ENCODE measurements at regions not wholly inside any gene's neighbourhood (a gene's known extent, or its start where the extent isn't known, plus 50 kb on each side); places are given as distances from the start of the nearest gene placed in this dataset.

- WGBS, 2 donors: 59% methylated on average over 3 of the region's 3 CpGs
- Histone ChIP-seq H3K27me3 (no peaks in the 10 kb centered on the region), H3K27ac (no peak overlapping the region), H3K4me3 (no peak overlapping the region), H3K4me1 (no peaks in the 10 kb centered on the region), H3K9me3 (no peaks in the 10 kb centered on the region), H3K36me3 (no peaks in the 10 kb centered on the region)
- intact Hi-C loops (cut with DNase I): no loop called here
- TF ChIP-seq CTCF (IDR thresholded peaks at IDR 0.05) (no peak), POLR2A (IDR thresholded peaks at IDR 0.05) (no peak)
- DNase-seq: no peak
Observed at GRCh38 chr13:87867426-87867825, 196.3 kb downstream of the SLITRK5 start.

- no peak for DNase-seq
- 67 to 72% methylated on average over 2 of the region's 2 CpGs for WGBS, 2 donors
- H3K9me3 ChIP-seq: no peaks in the 10 kb centered on the region
Observed at GRCh38 chr13:87868731-87869130, 197.6 kb downstream of the SLITRK5 start.

GRCh38 chr13:87872813-87873212 is 201.6 kb downstream of the SLITRK5 start:
- no peaks in the 10 kb centered on the region for H3K9me3 ChIP-seq
- H3K4me1 ChIP-seq: no peaks in the 10 kb centered on the region
- TF ChIP-seq CTCF (IDR thresholded peaks at IDR 0.05) (no peak), POLR2A (IDR thresholded peaks at IDR 0.05) (no peak)
- H3K27me3 ChIP-seq: no peaks in the 10 kb centered on the region
- WGBS, 2 donors: 62 to 63% methylated on average over 2 of the region's 2 CpGs
- no peak overlapping the region for H3K27ac ChIP-seq
- no peak for DNase-seq
- no peaks in the 10 kb centered on the region for H3K36me3 ChIP-seq
- no peak overlapping the region for H3K4me3 ChIP-seq
- intact Hi-C loops (cut with DNase I): no loop called here

More at GRCh38 chr13:87868731-87869130, 197.6 kb downstream of the SLITRK5 start:
- intact Hi-C loops (cut with DNase I): no loop called here
- no peak overlapping the region for H3K27ac ChIP-seq
- no peak overlapping the region for H3K4me3 ChIP-seq
- H3K36me3 ChIP-seq: no peaks in the 10 kb centered on the region
- TF ChIP-seq POLR2A (IDR thresholded peaks at IDR 0.05) (no peak), CTCF (IDR thresholded peaks at IDR 0.05) (no peak)
- no peaks in the 10 kb centered on the region for H3K4me1 ChIP-seq
- no peaks in the 10 kb centered on the region for H3K27me3 ChIP-seq

- Histone ChIP-seq H3K4me3 (no peak overlapping the region), H3K36me3 (no peaks in the 10 kb centered on the region), H3K4me1 (no peaks in the 10 kb centered on the region), H3K9me3 (no peaks in the 10 kb centered on the region), H3K27me3 (no peaks in the 10 kb centered on the region), H3K27ac (no peak overlapping the region)
- no peak for TF ChIP-seq POLR2A (IDR thresholded peaks at IDR 0.05)
- TF ChIP-seq CTCF (IDR thresholded peaks at IDR 0.05): no peak
- DNase-seq: no peak
- WGBS, 2 donors: 39 to 44% methylated on average over 2 of the region's 2 CpGs
- intact Hi-C loops (cut with DNase I): no loop called here
Observed at GRCh38 chr13:87877477-87877876, 206.3 kb downstream of the SLITRK5 start.

GRCh38 chr13:87878706-87879105 is 207.5 kb downstream of the SLITRK5 start:
- DNase-seq: no peak
- intact Hi-C loops (cut with DNase I): no loop called here
- H3K27me3 ChIP-seq: no peaks in the 10 kb centered on the region
- H3K4me1 ChIP-seq: no peaks in the 10 kb centered on the region
- no peak overlapping the region for H3K4me3 ChIP-seq
- TF ChIP-seq CTCF (IDR thresholded peaks at IDR 0.05): no peak
- no peak for TF ChIP-seq POLR2A (IDR thresholded peaks at IDR 0.05)
- no peaks in the 10 kb centered on the region for H3K9me3 ChIP-seq
- no peaks in the 10 kb centered on the region for H3K36me3 ChIP-seq
- H3K27ac ChIP-seq: no peak overlapping the region

All from esophagus squamous epithelium (tissue), 5 donors.